ENCODE measurements at regions not wholly inside any gene's neighbourhood (a gene's known extent, or its start where the extent isn't known, plus 50 kb on each side); places are given as distances from the start of the nearest gene placed in this dataset.

- Histone ChIP-seq H3K4me3 (ENCODE audit: low read depth in 2 of 2, low read length in 2 of 2) (no peak overlapping the region), H3K27ac (ENCODE audit: low read length) (no peak overlapping the region; the same call in 1 of the 2 replicates), H3K4me1 (ENCODE audit: control insufficient read depth, insufficient read depth, low read length) (peaks cover 14% of the 10 kb centered on the region), H3K36me3 (ENCODE audit: control insufficient read depth, insufficient read depth, low read length) (no peaks in the 10 kb centered on the region), H3K27me3 (ENCODE audit: control insufficient read depth, insufficient read depth, low read length) (no peaks in the 10 kb centered on the region), H3K9me3 (ENCODE audit: control insufficient read depth, insufficient read depth, low read depth, low read length) (no peaks in the 10 kb centered on the region)
- DNase-seq (ENCODE audit: low read depth, low spot score) (no peak), ATAC-seq (no peak)
- ChIA-PET CTCF (interaction anchor here (0.7 kb wide), 1 partner anchor 159 kb away, joined by 3 read pairs; no protein-coding TSS in a partner anchor), POLR2A (no interaction called here)
- in situ Hi-C loops (cut with HindIII; ENCODE audit: low pct_unique_long_range_greater_than_20kb, low sequenced_read_pairs), result no loop called here
- TF ChIP-seq POLR2AphosphoS5 (IDR thresholded peaks at IDR 0.05; ENCODE audit: low read depth, low read length), result no peak
- no peak for TF ChIP-seq CTCF (IDR thresholded peaks at IDR 0.05)
- TF ChIP-seq TCF7L2 (IDR thresholded peaks at IDR 0.05; ENCODE audit: low read depth, low read length), result no peak
- no peak for TF ChIP-seq REST (IDR thresholded peaks at IDR 0.05; ENCODE audit: insufficient read depth in 1 of 2, low read depth in 2 of 2, low read length in 1 of 2)
- TF ChIP-seq SIN3A (IDR thresholded peaks at IDR 0.05; ENCODE audit: borderline replicate concordance, insufficient read depth, low read depth, low read length), result no peak
- intact Hi-C loops (cut with micrococcal nuclease; ENCODE audit: unreplicated experiment), result no loop called here
- BruUV-seq (replicated peaks), result no TSS peak
Measured at GRCh38 chr6:43930440-43931154, 160.6 kb downstream of the VEGFA start.

- CTCF ChIA-PET, result no interaction called here
- H3K4me1 ChIP-seq (ENCODE audit: control insufficient read depth, insufficient read depth, low read length), result peaks cover 14% of the 10 kb centered on the region
- in situ Hi-C loops (cut with HindIII; ENCODE audit: low pct_unique_long_range_greater_than_20kb, low sequenced_read_pairs), result no loop called here
- peak overlapping the region; percentile 31; the same call in 1 of the 2 replicates for H3K27ac ChIP-seq (ENCODE audit: low read length)
- no TSS peak for BruUV-seq (replicated peaks)
- POLR2A ChIA-PET, result interaction anchor here (0.6 kb wide), 1 partner anchor 28 kb away, joined by 3 read pairs; no protein-coding TSS in a partner anchor
- no peak overlapping the region for H3K4me3 ChIP-seq (ENCODE audit: low read depth in 2 of 2, low read length in 2 of 2)
- TF ChIP-seq TCF7L2 (IDR thresholded peaks at IDR 0.05; ENCODE audit: low read depth, low read length) (no peak), POLR2AphosphoS5 (IDR thresholded peaks at IDR 0.05; ENCODE audit: low read depth, low read length) (no peak), CTCF (IDR thresholded peaks at IDR 0.05) (no peak), REST (IDR thresholded peaks at IDR 0.05; ENCODE audit: insufficient read depth in 1 of 2, low read depth in 2 of 2, low read length in 1 of 2) (no peak), SIN3A (IDR thresholded peaks at IDR 0.05; ENCODE audit: borderline replicate concordance, insufficient read depth, low read depth, low read length) (no peak)
- intact Hi-C loops (cut with micrococcal nuclease; ENCODE audit: unreplicated experiment), result no loop called here
- H3K27me3 ChIP-seq (ENCODE audit: control insufficient read depth, insufficient read depth, low read length), result no peaks in the 10 kb centered on the region
- no peaks in the 10 kb centered on the region for H3K36me3 ChIP-seq (ENCODE audit: control insufficient read depth, insufficient read depth, low read length)
- no peaks in the 10 kb centered on the region for H3K9me3 ChIP-seq (ENCODE audit: control insufficient read depth, insufficient read depth, low read depth, low read length)
- DNase-seq (ENCODE audit: low read depth, low spot score), result no peak
- ATAC-seq, result no peak
Measured at GRCh38 chr6:43929511-43929910, 159.5 kb downstream of the VEGFA start.

Measured in Panc1 (cell line).